Gastroesophageal sphincter (tissue), 4 donors: ENCODE measurements at regions not wholly inside any gene's neighbourhood (a gene's known extent, or its start where the extent isn't known, plus 50 kb on each side); places are given as distances from the start of the nearest gene placed in this dataset.
"Not testable (repeated sequence)": the region's sequence is repeated elsewhere in the genome, so short reads cannot be mapped to it uniquely, and the experiment has no call there.

ENCODE experiments used
- ATAC-seq: fragments of 150-250 bp; one replicate; pipeline ENCODE4 v1.9.1; 2016; ENCODE audit warnings: mild to moderate bottlenecking, moderate library complexity
- H3K27ac ChIP-seq, 4 donors: fragments of 200-600 bp; sonication (generic) in 3 of 4; 1 replicate in 3 of 4; 2 replicates in 1 of 4; pipeline ENCODE4 v1.5.1; 2016 to 2019
- H3K27me3 ChIP-seq: fragments of 200-600 bp; sonication (generic); one replicate; pipeline ENCODE4 v1.5.1; 2019
- H3K36me3 ChIP-seq, 2 donors: fragments of 200-600 bp; sonication (generic); one replicate each; pipeline ENCODE4 v1.5.1; 2019; ENCODE audit warnings: control low read depth in 1 of 2
- H3K4me1 ChIP-seq, 3 donors: fragments of 200-600 bp; sonication (generic); 1 replicate in 2 of 3; 2 replicates in 1 of 3; pipeline ENCODE4 v1.5.1; 2016 to 2019; ENCODE audit warnings: control low read depth in 2 of 3
- H3K4me3 ChIP-seq, 2 donors: fragments of 200-600 bp; sonication (generic); one replicate each; pipeline ENCODE4 v1.5.1; 2019; ENCODE audit warnings: mild to moderate bottlenecking in 1 of 2, moderate library complexity in 1 of 2
- H3K9me3 ChIP-seq, 3 donors: fragments of 200-600 bp; sonication (generic); one replicate each; pipeline ENCODE4 v1.5.1; 2017 to 2019; ENCODE audit warnings: control low read depth in 2 of 3
- EP300 ChIP-seq: sonication (generic); formaldehyde crosslinking; IDR thresholded peaks from one replicate; pipeline ENCODE4 v1.6.1; 2017; ENCODE audit warnings: antibody characterized with exemption, mild to moderate bottlenecking
- POLR2A ChIP-seq, 2 donors: fragments of 450-650 bp; IDR thresholded peaks; one replicate each; pipeline ENCODE4 v1.6.1; 2017; ENCODE audit warnings: antibody characterized with exemption in 2 of 2, mild to moderate bottlenecking in 2 of 2, moderate library complexity in 1 of 2
- POLR2AphosphoS5 ChIP-seq: sonication (generic); formaldehyde crosslinking; IDR thresholded peaks from one replicate; pipeline ENCODE4 v1.6.1; 2017; ENCODE audit warnings: antibody characterized with exemption
- WGBS, 2 donors: methylation state at CpG; one replicate each; pipeline ENCODE4 v1.1.5; 2018; ENCODE audit warnings: low coverage in 1 of 2; 5-methylcytosine and 5-hydroxymethylcytosine counted together
- TF ChIP-seq, protein P1 (sequence below), 4 experiments: fragments of 200-600 bp in 2 of 4; fragments of 450-650 bp in 2 of 4; sonication (generic) in 1 of 4; IDR thresholded peaks; one replicate each; pipeline ENCODE4 v1.5.1; 2017 to 2019; ENCODE audit warnings: antibody characterized with exemption in 4 of 4, mild to moderate bottlenecking in 2 of 4, moderate library complexity in 2 of 4

DNA sequence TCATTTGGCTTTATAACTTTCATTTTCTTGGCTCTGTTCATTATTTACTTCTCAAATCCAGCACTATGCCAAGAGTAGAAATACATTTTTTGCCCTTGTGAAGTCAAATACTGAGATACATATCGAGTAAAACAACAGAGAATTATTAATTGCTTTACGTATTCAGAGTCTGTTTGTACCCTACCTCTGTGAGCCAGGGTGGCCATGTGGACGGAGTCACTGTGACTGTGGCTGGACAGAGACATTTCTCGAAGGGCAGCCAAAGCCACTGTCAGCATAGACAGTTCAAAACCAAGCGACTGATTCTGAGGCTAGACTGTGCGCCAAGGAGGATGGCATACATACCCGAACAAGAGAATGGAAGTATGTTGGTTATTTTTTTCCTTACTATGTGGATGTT, 391.0 kb upstream of the PROX1 start:
- Histone ChIP-seq H3K27ac (no peak overlapping the region), H3K4me1 (no peaks in the 10 kb centered on the region), H3K4me3 (no peak overlapping the region), H3K36me3 (no peaks in the 10 kb centered on the region), H3K9me3 (no peaks in the 10 kb centered on the region), H3K27me3 (no peaks in the 10 kb centered on the region)
- TF ChIP-seq EP300 (no peak), POLR2AphosphoS5 (no peak), POLR2A (IDR thresholded peaks at IDR 0.05) (no peak)
- TF ChIP-seq, protein P1, sequence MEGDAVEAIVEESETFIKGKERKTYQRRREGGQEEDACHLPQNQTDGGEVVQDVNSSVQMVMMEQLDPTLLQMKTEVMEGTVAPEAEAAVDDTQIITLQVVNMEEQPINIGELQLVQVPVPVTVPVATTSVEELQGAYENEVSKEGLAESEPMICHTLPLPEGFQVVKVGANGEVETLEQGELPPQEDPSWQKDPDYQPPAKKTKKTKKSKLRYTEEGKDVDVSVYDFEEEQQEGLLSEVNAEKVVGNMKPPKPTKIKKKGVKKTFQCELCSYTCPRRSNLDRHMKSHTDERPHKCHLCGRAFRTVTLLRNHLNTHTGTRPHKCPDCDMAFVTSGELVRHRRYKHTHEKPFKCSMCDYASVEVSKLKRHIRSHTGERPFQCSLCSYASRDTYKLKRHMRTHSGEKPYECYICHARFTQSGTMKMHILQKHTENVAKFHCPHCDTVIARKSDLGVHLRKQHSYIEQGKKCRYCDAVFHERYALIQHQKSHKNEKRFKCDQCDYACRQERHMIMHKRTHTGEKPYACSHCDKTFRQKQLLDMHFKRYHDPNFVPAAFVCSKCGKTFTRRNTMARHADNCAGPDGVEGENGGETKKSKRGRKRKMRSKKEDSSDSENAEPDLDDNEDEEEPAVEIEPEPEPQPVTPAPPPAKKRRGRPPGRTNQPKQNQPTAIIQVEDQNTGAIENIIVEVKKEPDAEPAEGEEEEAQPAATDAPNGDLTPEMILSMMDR (IDR thresholded peaks at IDR 0.05): no peak
- ATAC-seq: no peak
- whole genome bisulfite sequencing, 2 donors: 54 to 59% methylated on average over 4 to 6 of the region's 7 CpGs

- 90 to 100% methylated on average over 1 to 3 of the region's 3 CpGs for WGBS, 2 donors
- no peaks in the 10 kb centered on the region for H3K4me1 ChIP-seq
- TF ChIP-seq POLR2A (IDR thresholded peaks at IDR 0.05) (no peak), EP300 (no peak), POLR2AphosphoS5 (no peak)
- TF ChIP-seq, protein P1 (IDR thresholded peaks at IDR 0.05): no peak
- no peaks in the 10 kb centered on the region for H3K27me3 ChIP-seq
- H3K27ac ChIP-seq: no peak overlapping the region
- ATAC-seq: no peak
- H3K4me3 ChIP-seq: no peak overlapping the region
- H3K9me3 ChIP-seq: no peaks in the 10 kb centered on the region
- H3K36me3 ChIP-seq: no peaks in the 10 kb centered on the region
These were observed 389.5 kb upstream of the PROX1 start for GRCh38 chr1:213598263-213598662.

DNA sequence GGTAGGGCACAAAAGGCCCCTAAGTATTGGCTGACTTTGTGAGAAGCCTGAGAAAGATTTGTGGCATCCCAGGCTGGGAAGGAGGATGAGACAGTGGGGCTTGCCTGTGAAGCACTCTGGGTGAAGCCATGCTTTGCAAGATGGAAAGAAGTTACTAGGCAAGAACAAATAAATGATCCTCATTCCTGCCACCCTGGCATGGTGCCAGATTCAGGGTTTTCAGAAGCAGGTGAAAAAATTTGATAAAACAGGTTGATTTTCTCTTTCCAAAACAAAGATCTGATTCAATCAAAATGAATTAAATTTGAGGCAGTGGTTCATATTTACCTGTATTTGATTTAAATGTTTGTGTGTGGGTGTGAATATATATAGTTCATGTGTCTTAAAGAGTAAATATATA, 386.9 kb upstream of the PROX1 start:
- ATAC-seq: no peak
- Histone ChIP-seq H3K27me3 (peaks cover 10% of the 10 kb centered on the region), H3K9me3 (no peaks in the 10 kb centered on the region), H3K4me3 (no peak overlapping the region), H3K27ac (no peak overlapping the region), H3K36me3 (no peaks in the 10 kb centered on the region), H3K4me1 (no peaks in the 10 kb centered on the region)
- TF ChIP-seq, protein P1 (IDR thresholded peaks at IDR 0.05): no peak
- TF ChIP-seq POLR2A (IDR thresholded peaks at IDR 0.05) (no peak), POLR2AphosphoS5 (no peak), EP300 (no peak)

- H3K27ac ChIP-seq, ATAC-seq, H3K4me1 ChIP-seq, H3K36me3 ChIP-seq, H3K9me3 ChIP-seq, H3K4me3 ChIP-seq: not testable (repeated sequence)
- H3K27me3 ChIP-seq: peaks cover 10% of the 10 kb centered on the region
These were observed 386.1 kb upstream of the PROX1 start for GRCh38 chr1:213601705-213602104.

DNA sequence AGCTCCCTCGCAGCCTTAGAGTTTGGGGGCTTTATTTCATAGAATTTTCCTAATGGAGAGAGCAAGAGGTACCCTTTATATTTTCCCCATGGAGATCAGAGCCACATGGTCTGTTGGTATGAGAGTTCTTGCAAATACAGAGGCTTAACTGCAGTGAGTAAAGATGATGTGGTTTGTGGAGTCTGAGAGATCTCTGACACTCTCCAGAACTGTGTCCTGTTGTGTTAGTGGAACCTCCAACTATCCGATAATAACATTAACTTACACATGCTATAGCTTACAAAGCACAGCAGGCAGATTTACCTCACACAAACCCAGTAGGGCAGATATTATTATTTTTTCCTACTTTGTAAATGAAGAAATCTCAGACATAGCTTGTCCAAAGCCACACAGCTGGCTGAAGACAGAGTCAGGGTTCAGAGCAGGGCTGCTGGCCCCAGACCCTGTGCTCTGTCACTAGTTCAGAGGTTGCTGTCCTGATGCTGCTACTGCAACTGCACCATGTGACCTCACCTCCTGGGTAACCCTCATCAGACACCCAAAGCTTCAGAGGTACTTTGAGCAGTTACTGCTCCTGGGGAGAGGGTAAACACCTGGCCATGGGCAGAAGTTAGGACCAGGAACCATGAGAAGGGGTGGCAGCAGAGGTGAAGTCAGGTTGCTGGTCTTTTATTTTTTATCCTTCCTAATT, 384.8 kb upstream of the PROX1 start:
- Histone ChIP-seq H3K4me1 (no peaks in the 10 kb centered on the region), H3K9me3 (no peaks in the 10 kb centered on the region), H3K4me3 (no peak overlapping the region), H3K36me3 (no peaks in the 10 kb centered on the region), H3K27ac (no peak overlapping the region), H3K27me3 (peaks cover 10% of the 10 kb centered on the region)
- no peak for ATAC-seq
- TF ChIP-seq, protein P1 (IDR thresholded peaks at IDR 0.05): no peak
- TF ChIP-seq POLR2AphosphoS5: no peak
- 79 to 100% methylated on average over 1 to 2 of the region's 2 CpGs for WGBS, 2 donors
